Femur (tissue), 1 donor: ENCODE measurements at regions not wholly inside any gene's neighbourhood (a gene's known extent, or its start where the extent isn't known, plus 50 kb on each side); places are given as distances from the start of the nearest gene placed in this dataset.

ENCODE experiments used
- DNase-seq: peaks from one replicate; pipeline ENCODE4 v3.0.0-alpha.2; 2017

DNA sequence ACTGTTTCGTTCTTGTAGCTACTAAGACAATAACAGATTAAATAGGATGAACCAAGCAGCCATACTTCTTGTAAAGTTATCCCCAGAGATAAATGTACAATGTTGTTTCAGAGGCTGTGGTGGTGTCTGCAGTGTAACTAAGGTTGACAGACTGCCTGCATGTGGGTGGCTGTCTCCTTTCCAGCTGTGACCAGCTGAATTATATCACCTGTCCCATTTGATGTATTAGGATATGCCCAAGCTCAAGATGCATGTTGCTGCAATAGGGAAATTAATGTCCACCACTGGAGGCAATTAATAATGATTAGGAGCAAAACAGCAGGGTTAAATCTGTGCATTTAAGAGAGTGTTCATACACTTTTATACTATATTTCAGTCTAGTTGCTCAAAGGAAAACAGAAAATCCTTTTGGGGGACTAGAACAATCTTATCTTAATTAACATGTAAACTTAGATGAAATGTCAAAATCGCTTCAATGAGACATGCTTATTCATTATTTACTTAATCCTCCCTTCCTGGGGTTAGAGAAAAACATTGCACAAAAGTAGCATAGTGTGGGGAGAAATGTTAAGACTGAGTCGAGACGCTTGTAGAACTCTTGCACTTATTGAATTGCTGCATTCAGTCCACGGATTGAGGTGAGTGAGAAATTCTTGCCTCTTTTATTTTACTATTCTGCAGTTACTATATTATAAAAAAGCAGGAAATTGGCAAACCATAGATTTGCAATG lies 269.0 kb downstream of the SNX10 start:
- DNase-seq, result no peak

- DNase-seq, result no peak
Measured at GRCh38 chr7:26562841-26563240, 271.2 kb downstream of the SNX10 start.

DNA sequence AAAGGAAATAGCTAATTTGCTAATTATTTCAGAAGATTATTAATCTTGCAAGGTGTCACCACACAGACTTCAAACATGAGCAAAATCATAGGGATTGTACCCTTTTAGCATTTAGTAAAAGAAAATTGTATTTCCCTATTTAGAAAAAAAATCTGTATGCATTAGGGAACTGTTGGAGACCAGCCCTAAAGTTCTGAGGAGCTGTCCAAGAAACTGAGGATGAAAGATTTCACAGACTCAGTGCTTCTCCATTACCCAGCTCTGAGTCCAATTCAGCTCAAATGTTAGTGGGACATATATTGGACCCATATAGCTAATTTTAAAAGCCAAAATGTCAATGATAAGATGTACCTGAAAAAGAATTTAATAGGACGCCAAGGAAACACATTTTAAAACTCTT lies 271.7 kb downstream of the SNX10 start:
- DNase-seq, result no peak

- no peak for DNase-seq
Measured at GRCh38 chr7:26567266-26567665, 275.6 kb downstream of the SNX10 start.

GRCh38 chr7:26574476-26574875 lies 282.8 kb downstream of the SNX10 start:
- DNase-seq, result no peak

GRCh38 chr7:26580064-26580591 lies 284.3 kb downstream of the SKAP2 start:
- no peak for DNase-seq

DNA sequence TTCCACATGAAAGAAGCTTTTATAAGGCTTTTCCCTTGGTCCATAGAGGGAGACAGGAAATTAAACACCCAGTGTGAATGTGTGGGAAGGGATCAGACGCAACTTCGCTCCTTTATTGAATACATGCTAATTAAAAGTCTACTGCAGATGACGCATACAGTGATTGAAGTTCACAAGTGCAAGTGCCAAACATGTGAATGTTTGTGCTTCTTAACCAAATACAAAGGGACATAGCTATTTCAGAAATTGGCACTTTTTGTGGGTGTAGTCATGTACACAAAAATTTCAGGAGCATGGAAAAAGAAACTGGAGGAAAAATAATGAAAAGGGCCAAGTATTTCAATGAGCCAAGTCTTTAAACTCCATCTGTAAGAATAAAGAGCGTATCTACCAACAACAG lies 283.7 kb downstream of the SKAP2 start:
- no peak for DNase-seq

DNA sequence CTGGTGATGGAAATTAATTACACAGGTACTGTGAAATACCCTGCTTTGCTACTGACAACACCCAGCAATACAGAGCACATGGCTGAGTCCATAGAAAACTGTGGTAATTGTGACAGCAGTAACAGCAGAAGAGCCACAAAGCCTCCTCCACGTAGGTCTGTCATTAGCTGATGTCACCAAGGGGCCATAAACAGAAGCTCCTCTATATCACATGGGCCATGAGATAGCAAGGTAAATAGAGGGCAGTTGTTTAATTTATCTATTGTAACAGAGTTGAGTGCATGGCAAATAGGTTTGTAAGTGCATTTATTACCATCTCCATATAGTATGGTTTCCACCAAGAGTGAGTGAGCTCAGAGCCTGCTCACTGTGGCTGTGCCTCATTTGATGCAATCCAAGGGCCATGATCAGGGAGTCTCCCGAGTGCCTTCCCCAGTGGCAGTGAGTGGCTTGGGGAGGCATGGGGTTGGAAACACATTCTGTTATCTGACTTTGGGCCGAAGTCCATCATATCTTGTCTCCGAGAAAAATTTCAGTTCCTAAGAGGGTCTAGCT lies 281.2 kb downstream of the SKAP2 start:
- DNase-seq, result no peak

DNA sequence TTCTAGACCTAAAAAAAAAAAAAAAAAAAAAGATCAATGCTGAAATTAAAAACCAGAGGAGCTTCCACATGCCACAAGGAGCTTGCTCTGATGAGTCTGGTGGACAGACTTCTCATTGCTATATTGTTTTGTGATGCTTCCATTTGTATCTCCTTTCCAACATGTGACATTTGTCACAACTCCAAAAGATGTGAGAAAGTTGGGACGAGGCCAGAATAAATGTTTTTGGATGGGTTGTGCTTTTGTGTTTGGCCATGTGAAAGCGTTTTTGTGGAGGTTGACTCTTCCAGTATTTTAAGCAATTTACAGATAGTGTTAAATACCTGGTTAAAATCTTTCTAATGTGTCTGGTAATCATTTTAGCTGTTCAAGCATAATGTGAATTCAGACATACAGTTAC lies 280.1 kb downstream of the SKAP2 start:
- DNase-seq, result no peak

- DNase-seq, result no peak
Measured at GRCh38 chr7:26584987-26585665, 279.3 kb downstream of the SKAP2 start.

DNA sequence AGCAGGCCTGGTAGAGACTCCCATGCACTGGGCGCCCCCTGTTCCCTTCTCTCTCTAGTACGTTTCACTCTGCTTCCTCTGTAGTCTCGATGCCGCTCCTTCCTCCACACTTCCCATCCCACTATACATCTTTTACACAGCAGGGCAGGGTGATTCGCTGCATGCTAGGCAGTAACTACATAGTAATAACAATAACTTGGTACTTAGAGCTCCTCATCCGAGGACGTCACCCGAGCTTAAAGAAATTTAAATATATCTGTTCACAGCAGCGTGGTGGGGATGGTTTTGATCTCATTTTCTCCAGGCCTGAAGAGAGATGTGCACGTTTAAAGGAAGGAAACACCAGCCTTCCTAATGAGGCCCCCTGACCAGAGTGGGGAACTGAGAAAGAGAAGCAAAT lies 276.9 kb downstream of the SKAP2 start:
- no peak for DNase-seq

DNA sequence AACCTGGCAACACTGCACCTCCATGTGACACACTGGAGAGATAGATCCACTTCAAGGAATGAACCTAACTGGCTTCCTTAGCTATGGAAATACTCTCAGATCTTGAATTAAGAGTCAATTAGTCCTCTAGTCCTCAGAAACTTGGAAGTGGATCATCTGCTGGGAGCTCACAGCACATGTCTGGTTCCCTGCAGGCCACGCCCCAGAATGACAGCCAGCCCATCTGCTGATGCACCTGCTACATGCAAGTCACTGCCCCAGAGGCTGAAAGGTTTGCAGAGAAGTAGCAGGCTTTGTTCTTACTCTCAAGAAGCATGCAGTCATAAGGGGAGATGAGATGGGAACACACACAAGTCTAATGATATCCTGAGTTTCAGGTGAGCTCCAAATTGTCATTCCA lies 275.9 kb downstream of the SKAP2 start:
- no peak for DNase-seq

GRCh38 chr7:26590709-26591108 lies 273.7 kb downstream of the SKAP2 start:
- DNase-seq, result no peak

DNA sequence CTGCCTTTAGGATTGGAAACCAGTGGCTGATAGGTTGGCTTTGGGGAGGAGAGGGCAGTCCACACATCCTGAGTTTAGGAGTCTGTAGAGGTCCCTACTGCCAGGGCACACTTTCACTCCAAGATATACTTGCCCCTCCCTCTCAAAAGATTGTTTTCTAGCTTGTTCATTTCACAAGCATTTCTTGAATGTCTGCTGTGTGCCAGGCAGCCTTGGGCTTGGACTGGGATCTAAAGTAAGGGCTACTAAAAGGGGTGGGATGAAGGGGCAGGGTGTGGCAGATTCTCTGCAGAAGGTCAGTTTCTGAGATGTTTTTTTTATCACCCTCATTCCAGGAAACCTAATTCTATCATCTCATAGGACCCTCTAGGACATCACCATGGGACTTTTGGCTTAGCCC lies 272.4 kb downstream of the SKAP2 start:
- DNase-seq, result no peak

DNA sequence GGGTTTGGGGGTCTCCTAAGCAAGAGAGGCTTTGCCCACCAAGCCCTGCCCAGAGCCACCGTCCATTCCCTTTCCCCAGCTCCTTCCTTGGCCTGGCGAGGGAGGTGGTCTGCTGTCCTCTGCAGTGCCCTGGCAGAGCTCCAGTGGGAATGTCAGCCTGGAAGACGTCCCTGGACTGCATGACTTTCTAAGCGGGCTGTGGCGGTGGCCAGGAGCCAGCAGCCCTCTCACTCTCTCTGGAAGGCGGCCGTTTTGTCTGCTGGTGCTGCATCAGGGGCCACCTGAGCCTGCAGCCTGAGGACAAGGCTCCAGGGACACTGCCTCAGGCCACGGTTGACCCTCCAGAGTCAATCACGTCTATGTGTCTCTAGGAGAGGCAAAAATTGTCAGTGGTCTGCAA lies 271.0 kb downstream of the SKAP2 start:
- DNase-seq, result peak; percentile 49

DNA sequence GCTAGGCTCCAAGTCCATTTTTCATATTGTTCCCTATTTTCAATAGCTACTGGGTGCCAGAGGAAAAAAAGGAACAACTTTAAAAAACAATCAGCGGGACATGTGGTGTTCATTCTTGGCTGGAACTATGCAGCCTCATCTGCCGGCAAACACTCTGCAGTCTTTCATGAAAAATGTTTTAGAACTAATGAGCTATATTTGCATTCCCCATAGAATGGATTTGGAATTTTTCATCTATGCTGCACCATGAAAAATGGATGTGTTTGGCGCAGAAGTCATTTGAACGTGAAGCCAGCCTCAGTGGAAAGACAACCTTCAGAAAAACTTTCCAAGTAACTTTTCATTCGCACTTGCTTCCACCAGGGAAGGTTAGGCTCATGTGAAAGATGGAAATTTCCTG lies 270.5 kb downstream of the SKAP2 start:
- peak; percentile 46 for DNase-seq

DNA sequence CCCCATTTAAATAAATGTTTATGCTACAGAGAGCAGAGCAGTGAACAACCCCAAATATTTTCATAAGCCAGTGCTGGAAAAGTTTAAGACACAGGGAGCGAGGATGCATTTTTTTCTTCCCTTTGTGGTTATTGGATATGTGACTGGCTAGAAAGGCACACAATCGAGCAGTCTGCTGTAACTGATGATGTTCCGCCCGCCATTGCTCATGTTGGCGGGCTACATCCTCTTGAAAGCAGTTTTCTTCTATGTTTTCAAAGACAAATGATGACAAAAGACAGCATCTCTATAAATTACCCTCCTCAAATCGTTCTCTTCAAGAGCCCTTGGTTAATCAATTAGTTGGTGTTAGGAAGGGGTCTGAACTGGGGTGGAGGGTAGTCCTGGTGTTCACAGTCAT lies 269.8 kb downstream of the SKAP2 start:
- no peak for DNase-seq

DNA sequence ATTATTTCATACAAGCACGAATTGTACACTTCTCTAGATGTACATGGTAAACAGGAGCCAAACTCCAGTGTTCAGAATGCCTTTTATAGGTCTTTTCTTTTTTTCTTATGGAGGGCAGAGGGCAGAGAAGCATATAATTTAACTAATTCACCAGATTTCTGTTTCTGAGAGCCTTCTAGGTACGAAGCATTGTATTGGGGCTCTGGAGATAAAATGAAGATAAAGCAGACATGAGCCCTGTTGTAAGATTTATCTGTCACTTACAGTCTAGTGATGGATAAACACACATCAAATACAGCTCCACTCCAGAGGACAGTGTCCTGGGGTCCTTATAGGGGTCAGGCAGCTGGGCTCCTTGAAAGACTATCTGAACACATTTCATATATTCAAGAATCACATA lies 265.5 kb downstream of the SKAP2 start:
- no peak for DNase-seq

DNA sequence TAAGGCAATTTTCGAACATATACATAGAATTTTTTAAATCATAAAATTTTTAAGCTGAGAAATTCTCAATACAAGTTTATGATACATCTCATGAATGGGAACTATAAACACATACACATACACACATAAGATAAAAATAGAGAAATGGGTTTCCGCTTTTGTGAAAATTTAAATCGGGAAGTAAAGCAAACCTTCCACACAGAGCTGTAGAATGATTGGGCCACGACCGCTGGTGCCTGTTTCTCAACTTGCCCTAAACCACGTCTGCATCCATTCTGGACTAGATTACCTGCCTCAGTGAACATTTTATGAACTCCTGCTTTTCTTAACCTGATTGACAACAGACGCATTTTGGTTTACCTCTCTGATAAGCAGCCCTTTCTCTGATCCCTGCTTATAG lies 264.4 kb downstream of the SKAP2 start:
- DNase-seq, result no peak

DNA sequence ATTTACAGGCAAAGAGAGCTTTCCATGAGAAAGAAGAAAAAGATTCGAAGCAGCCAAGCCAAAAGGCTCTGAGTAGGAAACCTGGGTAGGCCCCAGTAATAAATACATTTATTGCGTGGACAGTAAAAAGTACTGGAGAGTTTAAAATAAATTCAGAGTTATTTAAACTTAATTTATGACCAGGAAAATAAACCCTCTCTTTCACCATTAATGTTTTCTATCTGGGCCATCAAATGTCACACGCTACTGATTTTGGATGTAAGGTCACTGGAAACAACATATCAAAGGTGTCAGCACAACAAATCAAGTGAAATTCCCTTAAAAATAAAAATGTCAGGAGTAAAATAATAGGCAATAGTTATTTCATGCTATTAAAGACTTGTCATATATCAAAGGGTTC lies 264.0 kb downstream of the SKAP2 start:
- no peak for DNase-seq

DNA sequence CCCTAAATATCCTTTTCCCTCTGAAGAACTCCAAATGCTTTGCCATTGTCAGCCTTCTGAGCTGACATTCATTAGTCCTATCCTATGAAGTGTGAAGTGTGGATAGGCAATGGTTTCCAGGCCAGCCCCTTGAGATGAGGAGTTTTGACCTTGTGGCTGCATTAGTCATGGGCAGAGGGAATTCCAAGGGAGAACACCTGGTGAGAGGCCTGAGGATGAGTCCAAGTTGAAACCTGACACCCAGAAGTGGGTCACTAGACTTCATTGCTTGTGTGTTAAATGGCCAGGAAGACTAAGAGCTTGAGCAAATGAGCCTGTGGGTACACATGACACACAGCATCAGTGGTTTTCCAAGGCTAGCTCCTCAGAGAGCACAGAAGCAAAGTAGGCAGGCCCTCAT lies 260.8 kb downstream of the SKAP2 start:
- DNase-seq, result no peak

- no peak for DNase-seq
Measured at GRCh38 chr7:26608402-26608801, 256.0 kb downstream of the SKAP2 start.

- DNase-seq, result no peak
Measured at GRCh38 chr7:26609082-26609481, 255.3 kb downstream of the SKAP2 start.

GRCh38 chr7:26609532-26609931 lies 254.9 kb downstream of the SKAP2 start:
- DNase-seq, result no peak
